ENCODE measurements at regions not wholly inside any gene's neighbourhood (a gene's known extent, or its start where the extent isn't known, plus 50 kb on each side); places are given as distances from the start of the nearest gene placed in this dataset.

GRCh38 chr3:177300842-177301241 lies 103.6 kb upstream of the TBL1XR1 start (continued):
- TF ChIP-seq SAP30 (IDR thresholded peaks at IDR 0.05; ENCODE audit: insufficient read depth, insufficient replicate concordance, low read length): no peak
- TF ChIP-seq MAX (IDR thresholded peaks at IDR 0.05): no peak
- TF ChIP-seq CEBPB (IDR thresholded peaks at IDR 0.05; ENCODE audit: low read depth, low read length): no peak
- no peak for TF ChIP-seq TAF1 (IDR thresholded peaks at IDR 0.05; ENCODE audit: low read depth, low read length)
- TF ChIP-seq KDM1A (IDR thresholded peaks at IDR 0.05; ENCODE audit: borderline replicate concordance, low read length): no peak
- TF ChIP-seq TAF7 (optimal IDR thresholded peaks at IDR 0.05; ENCODE audit: borderline replicate concordance, low read depth, low read length): no peak
- TF ChIP-seq BCL11A (IDR thresholded peaks at IDR 0.05; ENCODE audit: low read depth in 2 of 2, low read length in 2 of 2): no peak
